Suprapubic skin (tissue), 4 donors: ENCODE measurements at regions not wholly inside any gene's neighbourhood (a gene's known extent, or its start where the extent isn't known, plus 50 kb on each side); places are given as distances from the start of the nearest gene placed in this dataset.

ENCODE experiments used
- DNase-seq, 2 donors: peaks; one replicate each; pipeline ENCODE4 v3.0.0-alpha.2; 2019; ENCODE audit warnings: low spot score in 2 of 2
- H3K27ac ChIP-seq: fragments of 200-600 bp; sonication (generic); one replicate; pipeline ENCODE4 v1.5.1; 2019
- H3K27me3 ChIP-seq: fragments of 200-600 bp; sonication (generic); one replicate; pipeline ENCODE4 v1.5.1; 2019
- H3K36me3 ChIP-seq: fragments of 200-600 bp; sonication (generic); one replicate; pipeline ENCODE4 v1.5.1; 2019
- H3K4me1 ChIP-seq: fragments of 200-600 bp; sonication (generic); one replicate; pipeline ENCODE4 v1.5.1; 2019
- H3K4me3 ChIP-seq: fragments of 200-600 bp; sonication (generic); one replicate; pipeline ENCODE4 v1.5.1; 2019; ENCODE audit warnings: mild to moderate bottlenecking
- H3K9me3 ChIP-seq: fragments of 200-600 bp; sonication (generic); one replicate; pipeline ENCODE4 v1.5.1; 2019
- CTCF ChIP-seq, 2 donors: fragments of 200-600 bp in 1 of 2; fragments of 450-650 bp in 1 of 2; sonication (generic) in 1 of 2; IDR thresholded peaks; one replicate each; pipeline ENCODE4 v1.5.1; 2016 to 2019; ENCODE audit warnings: antibody characterized with exemption in 2 of 2, mild to moderate bottlenecking in 1 of 2, moderate library complexity in 1 of 2
- EP300 ChIP-seq: sonication (generic); formaldehyde crosslinking; IDR thresholded peaks from one replicate; pipeline ENCODE4 v1.6.1; 2017; ENCODE audit warnings: antibody characterized with exemption
- POLR2A ChIP-seq, 2 donors: fragments of 450-650 bp; IDR thresholded peaks; one replicate each; pipeline ENCODE4 v1.6.1; 2017; ENCODE audit warnings: antibody characterized with exemption in 2 of 2, mild to moderate bottlenecking in 2 of 2, moderate library complexity in 2 of 2
- POLR2AphosphoS5 ChIP-seq, 3 donors: sonication (generic); formaldehyde crosslinking; IDR thresholded peaks; one replicate each; pipeline ENCODE4 v1.6.1; 2017; ENCODE audit warnings: antibody characterized with exemption in 3 of 3
- WGBS: methylation state at CpG from one replicate; pipeline ENCODE4 v1.1.5; 2018; 5-methylcytosine and 5-hydroxymethylcytosine counted together

- no peaks in the 10 kb centered on the region for H3K9me3 ChIP-seq
- no peak for DNase-seq
- TF ChIP-seq POLR2AphosphoS5 (IDR thresholded peaks at IDR 0.05) = no peak
- no peaks in the 10 kb centered on the region for H3K27me3 ChIP-seq
- H3K4me3 ChIP-seq = no peak overlapping the region
- WGBS = 28% methylated on average over 2 of the region's 2 CpGs
- peaks cover 18% of the 10 kb centered on the region for H3K4me1 ChIP-seq
- no peak overlapping the region for H3K27ac ChIP-seq
- H3K36me3 ChIP-seq = no peaks in the 10 kb centered on the region
Observed at GRCh38 chr15:69758291-69758771, 305.7 kb downstream of the RPLP1 start.

GRCh38 chr15:69758810-69759790 is 306.5 kb downstream of the RPLP1 start:
- WGBS = 86% methylated on average over 8 of the region's 8 CpGs
- TF ChIP-seq POLR2A (IDR thresholded peaks at IDR 0.05) (no peak), CTCF (IDR thresholded peaks at IDR 0.05) (no peak), EP300 (no peak), POLR2AphosphoS5 (IDR thresholded peaks at IDR 0.05) (no peak)
- H3K4me3 ChIP-seq = no peak overlapping the region
- H3K9me3 ChIP-seq = no peaks in the 10 kb centered on the region
- H3K27ac ChIP-seq = no peak overlapping the region
- peaks cover 18% of the 10 kb centered on the region for H3K4me1 ChIP-seq
- H3K27me3 ChIP-seq = no peaks in the 10 kb centered on the region
- no peak for DNase-seq
- no peaks in the 10 kb centered on the region for H3K36me3 ChIP-seq

GRCh38 chr15:69760258-69760845 is 307.7 kb downstream of the RPLP1 start:
- DNase-seq = no peak
- Histone ChIP-seq H3K27me3 (no peaks in the 10 kb centered on the region), H3K36me3 (no peaks in the 10 kb centered on the region), H3K4me3 (no peak overlapping the region), H3K9me3 (no peaks in the 10 kb centered on the region), H3K4me1 (peaks cover 15% of the 10 kb centered on the region), H3K27ac (no peak overlapping the region)
- no peak for TF ChIP-seq POLR2A (IDR thresholded peaks at IDR 0.05)
- no peak for TF ChIP-seq EP300
- no peak for TF ChIP-seq CTCF (IDR thresholded peaks at IDR 0.05)
- no peak for TF ChIP-seq POLR2AphosphoS5 (IDR thresholded peaks at IDR 0.05)
- 57% methylated on average over 3 of the region's 3 CpGs for WGBS

- Histone ChIP-seq H3K4me3 (no peak overlapping the region), H3K36me3 (no peaks in the 10 kb centered on the region), H3K9me3 (no peaks in the 10 kb centered on the region), H3K27me3 (no peaks in the 10 kb centered on the region), H3K27ac (no peak overlapping the region), H3K4me1 (peaks cover 10% of the 10 kb centered on the region)
- TF ChIP-seq POLR2AphosphoS5 (IDR thresholded peaks at IDR 0.05) (no peak), CTCF (IDR thresholded peaks at IDR 0.05) (no peak), EP300 (no peak), POLR2A (IDR thresholded peaks at IDR 0.05) (no peak)
- 63% methylated on average over 7 of the region's 7 CpGs for WGBS
- peak in 1 of 2 donors; percentile 77 for DNase-seq
Observed at GRCh38 chr15:69760890-69761568, 308.4 kb downstream of the RPLP1 start.

- Histone ChIP-seq H3K4me3 (no peak overlapping the region), H3K4me1 (peaks cover 10% of the 10 kb centered on the region), H3K36me3 (no peaks in the 10 kb centered on the region), H3K9me3 (no peaks in the 10 kb centered on the region), H3K27me3 (no peaks in the 10 kb centered on the region), H3K27ac (no peak overlapping the region)
- TF ChIP-seq POLR2AphosphoS5 (IDR thresholded peaks at IDR 0.05) (no peak), CTCF (IDR thresholded peaks at IDR 0.05) (no peak), POLR2A (IDR thresholded peaks at IDR 0.05) (no peak), EP300 (no peak)
- 74% methylated on average over 6 of the region's 6 CpGs for WGBS
- no peak for DNase-seq
Observed at GRCh38 chr15:69762373-69763148, 309.9 kb downstream of the RPLP1 start.
